GM12873 (cell line): ENCODE measurements at regions not wholly inside any gene's neighbourhood (a gene's known extent, or its start where the extent isn't known, plus 50 kb on each side); places are given as distances from the start of the nearest gene placed in this dataset.

Source experiments
- CTCF ChIP-seq: IDR thresholded peaks from 2 replicates; pipeline ENCODE4 v1.5.1; 2012; ENCODE audit warnings: low read depth, mild to moderate bottlenecking, moderate library complexity, low read length, control low read depth; ENCODE audit not compliant: insufficient read depth; ENCODE audit errors: missing control alignments

GRCh38 chr1:115473986-115474565 lies 136.0 kb upstream of the NGF start:
- no peak for TF ChIP-seq CTCF

- TF ChIP-seq CTCF: peak; percentile 98
These were observed 131.8 kb upstream of the NGF start for GRCh38 chr1:115469703-115470476.

GRCh38 chr1:115467790-115468189 lies 129.7 kb upstream of the NGF start:
- no peak for TF ChIP-seq CTCF

- no peak for TF ChIP-seq CTCF
These were observed 129.1 kb upstream of the NGF start for GRCh38 chr1:115467196-115467595.

- TF ChIP-seq CTCF: peak; percentile 11
These were observed 128.4 kb upstream of the NGF start for GRCh38 chr1:115466433-115466832.

GRCh38 chr1:115465802-115466363 lies 127.8 kb upstream of the NGF start:
- no peak for TF ChIP-seq CTCF

- TF ChIP-seq CTCF: no peak
These were observed 125.3 kb upstream of the NGF start for GRCh38 chr1:115463347-115463746.
